ENCODE measurements at regions not wholly inside any gene's neighbourhood (a gene's known extent, or its start where the extent isn't known, plus 50 kb on each side); places are given as distances from the start of the nearest gene placed in this dataset.

GRCh38 chr4:34921391-34921790 is 1322.9 kb downstream of the ARAP2 start:
- intact Hi-C loops (cut with micrococcal nuclease): no loop called here
- DNase-seq (ENCODE audit: low read depth, low spot score) (no peak), ATAC-seq (no peak)
- no peak overlapping the region for H3K9ac ChIP-seq (ENCODE audit: low read length)
- RAD21 ChIA-PET (ENCODE audit: low non-redundant PET in 1 of 2, low total read pairs in 2 of 2, uncharacterized antibody in 2 of 2, unreplicated experiment in 2 of 2): no interaction called here
- H3K4me1 ChIP-seq (ENCODE audit: control insufficient read depth in 1 of 2, insufficient read depth in 2 of 2, low read length in 2 of 2): no peaks in the 10 kb centered on the region
- TF ChIP-seq EGR1 (IDR thresholded peaks at IDR 0.05; ENCODE audit: low read depth) (no peak), ZFX (IDR thresholded peaks at IDR 0.05) (no peak), EZH2phosphoT487 (IDR thresholded peaks at IDR 0.05; ENCODE audit: borderline replicate concordance) (no peak), POLR2AphosphoS5 (IDR thresholded peaks at IDR 0.05; ENCODE audit: low read depth, low read length) (no peak), ELF1 (IDR thresholded peaks at IDR 0.05; ENCODE audit: borderline replicate concordance, low read depth) (no peak), CEBPB (IDR thresholded peaks at IDR 0.05; ENCODE audit: low read depth) (no peak), EZH2 (IDR thresholded peaks at IDR 0.05) (no peak), FOSL1 (IDR thresholded peaks at IDR 0.05; ENCODE audit: low read depth) (no peak), SIN3A (IDR thresholded peaks at IDR 0.05; ENCODE audit: low read depth) (no peak), SRF (IDR thresholded peaks at IDR 0.05; ENCODE audit: low read depth) (no peak), JUND (IDR thresholded peaks at IDR 0.05) (no peak), ZNF274 (IDR thresholded peaks at IDR 0.05; ENCODE audit: low read depth, low read length) (no peak), MAX (IDR thresholded peaks at IDR 0.05) (no peak)
- TF ChIP-seq, protein P1, sequence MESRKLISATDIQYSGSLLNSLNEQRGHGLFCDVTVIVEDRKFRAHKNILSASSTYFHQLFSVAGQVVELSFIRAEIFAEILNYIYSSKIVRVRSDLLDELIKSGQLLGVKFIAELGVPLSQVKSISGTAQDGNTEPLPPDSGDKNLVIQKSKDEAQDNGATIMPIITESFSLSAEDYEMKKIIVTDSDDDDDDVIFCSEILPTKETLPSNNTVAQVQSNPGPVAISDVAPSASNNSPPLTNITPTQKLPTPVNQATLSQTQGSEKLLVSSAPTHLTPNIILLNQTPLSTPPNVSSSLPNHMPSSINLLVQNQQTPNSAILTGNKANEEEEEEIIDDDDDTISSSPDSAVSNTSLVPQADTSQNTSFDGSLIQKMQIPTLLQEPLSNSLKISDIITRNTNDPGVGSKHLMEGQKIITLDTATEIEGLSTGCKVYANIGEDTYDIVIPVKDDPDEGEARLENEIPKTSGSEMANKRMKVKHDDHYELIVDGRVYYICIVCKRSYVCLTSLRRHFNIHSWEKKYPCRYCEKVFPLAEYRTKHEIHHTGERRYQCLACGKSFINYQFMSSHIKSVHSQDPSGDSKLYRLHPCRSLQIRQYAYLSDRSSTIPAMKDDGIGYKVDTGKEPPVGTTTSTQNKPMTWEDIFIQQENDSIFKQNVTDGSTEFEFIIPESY (IDR thresholded peaks at IDR 0.05; ENCODE audit: extremely low read depth, insufficient replicate concordance, low read length): no peak
- TF ChIP-seq, protein P2, sequence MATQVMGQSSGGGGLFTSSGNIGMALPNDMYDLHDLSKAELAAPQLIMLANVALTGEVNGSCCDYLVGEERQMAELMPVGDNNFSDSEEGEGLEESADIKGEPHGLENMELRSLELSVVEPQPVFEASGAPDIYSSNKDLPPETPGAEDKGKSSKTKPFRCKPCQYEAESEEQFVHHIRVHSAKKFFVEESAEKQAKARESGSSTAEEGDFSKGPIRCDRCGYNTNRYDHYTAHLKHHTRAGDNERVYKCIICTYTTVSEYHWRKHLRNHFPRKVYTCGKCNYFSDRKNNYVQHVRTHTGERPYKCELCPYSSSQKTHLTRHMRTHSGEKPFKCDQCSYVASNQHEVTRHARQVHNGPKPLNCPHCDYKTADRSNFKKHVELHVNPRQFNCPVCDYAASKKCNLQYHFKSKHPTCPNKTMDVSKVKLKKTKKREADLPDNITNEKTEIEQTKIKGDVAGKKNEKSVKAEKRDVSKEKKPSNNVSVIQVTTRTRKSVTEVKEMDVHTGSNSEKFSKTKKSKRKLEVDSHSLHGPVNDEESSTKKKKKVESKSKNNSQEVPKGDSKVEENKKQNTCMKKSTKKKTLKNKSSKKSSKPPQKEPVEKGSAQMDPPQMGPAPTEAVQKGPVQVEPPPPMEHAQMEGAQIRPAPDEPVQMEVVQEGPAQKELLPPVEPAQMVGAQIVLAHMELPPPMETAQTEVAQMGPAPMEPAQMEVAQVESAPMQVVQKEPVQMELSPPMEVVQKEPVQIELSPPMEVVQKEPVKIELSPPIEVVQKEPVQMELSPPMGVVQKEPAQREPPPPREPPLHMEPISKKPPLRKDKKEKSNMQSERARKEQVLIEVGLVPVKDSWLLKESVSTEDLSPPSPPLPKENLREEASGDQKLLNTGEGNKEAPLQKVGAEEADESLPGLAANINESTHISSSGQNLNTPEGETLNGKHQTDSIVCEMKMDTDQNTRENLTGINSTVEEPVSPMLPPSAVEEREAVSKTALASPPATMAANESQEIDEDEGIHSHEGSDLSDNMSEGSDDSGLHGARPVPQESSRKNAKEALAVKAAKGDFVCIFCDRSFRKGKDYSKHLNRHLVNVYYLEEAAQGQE (IDR thresholded peaks at IDR 0.05; ENCODE audit: low read depth): no peak
- no peaks in the 10 kb centered on the region for H4K20me1 ChIP-seq (ENCODE audit: insufficient read depth)
- H3K27me3 ChIP-seq (ENCODE audit: insufficient read depth, low read length): no peaks in the 10 kb centered on the region
- no peak overlapping the region for H3K4me2 ChIP-seq (ENCODE audit: low read length)
- no peaks in the 10 kb centered on the region for H3K36me3 ChIP-seq (ENCODE audit: control insufficient read depth in 1 of 2, insufficient read depth in 2 of 2, low read length in 2 of 2)
- H3K9me3 ChIP-seq (ENCODE audit: control insufficient read depth in 1 of 2, insufficient read depth in 1 of 2, low read depth in 1 of 2, low read length in 2 of 2): no peaks in the 10 kb centered on the region
- no peak overlapping the region for H2AFZ ChIP-seq (ENCODE audit: low read depth, low read length, poor library complexity, severe bottlenecking)
- BruUV-seq (replicated peaks): no TSS peak
- CTCF ChIA-PET: no interaction called here
- no peaks in the 10 kb centered on the region for H3K79me2 ChIP-seq (ENCODE audit: insufficient read depth, low read length)
- POLR2A ChIA-PET: no interaction called here
- no peak overlapping the region for H3K27ac ChIP-seq (ENCODE audit: low read depth, low read length)
- H3K9me2 ChIP-seq (ENCODE audit: insufficient read depth): no peaks in the 10 kb centered on the region
- H3K4me3 ChIP-seq (replicated peaks in 1 of 2; ENCODE audit: low read depth in 1 of 2, low read length in 2 of 2): no peak overlapping the region

Data from HCT116 (cell line).